B cell (primary cell): ENCODE measurements at regions not wholly inside any gene's neighbourhood (a gene's known extent, or its start where the extent isn't known, plus 50 kb on each side); places are given as distances from the start of the nearest gene placed in this dataset.

Experiments
- EZH2 ChIP-seq: IDR thresholded peaks from 2 replicates; pipeline ENCODE4 v1.6.1; 2012; ENCODE audit warnings: borderline replicate concordance, low read depth, mild to moderate bottlenecking, moderate library complexity, low read length; ENCODE audit not compliant: insufficient read depth, poor library complexity, severe bottlenecking
- TF ChIP-seq, protein P1 (sequence below): fragments of 200-600 bp; IDR thresholded peaks from one replicate; pipeline ENCODE4 v1.8.0; 2022; ENCODE audit warnings: antibody characterized with exemption, mild to moderate bottlenecking

DNA sequence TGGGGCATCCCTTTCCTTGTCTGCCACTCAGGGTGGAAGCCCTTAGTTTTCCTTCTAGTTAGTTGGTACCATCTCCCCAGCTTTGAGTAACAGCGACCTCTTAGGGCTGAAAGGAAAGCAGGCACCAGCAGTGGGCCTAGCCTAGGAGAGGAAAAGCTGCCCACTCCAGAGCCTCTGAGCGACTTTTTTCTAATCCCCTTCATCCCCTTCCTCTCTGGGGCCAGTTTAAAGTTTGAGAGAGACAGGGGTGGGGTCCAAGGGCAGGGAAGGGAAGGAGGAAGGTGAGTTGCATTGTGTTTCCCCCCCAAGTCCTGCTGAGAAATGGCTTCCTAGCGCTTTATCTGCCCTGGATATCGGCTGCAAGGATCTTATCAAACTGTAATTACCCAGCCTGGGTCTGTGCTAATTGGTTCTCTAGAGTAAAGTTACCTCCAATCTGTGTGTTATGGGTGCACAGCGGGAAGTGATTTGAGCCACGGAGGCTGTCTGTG, 573.9 kb upstream of the CADM1 start:
- TF ChIP-seq, protein P1, sequence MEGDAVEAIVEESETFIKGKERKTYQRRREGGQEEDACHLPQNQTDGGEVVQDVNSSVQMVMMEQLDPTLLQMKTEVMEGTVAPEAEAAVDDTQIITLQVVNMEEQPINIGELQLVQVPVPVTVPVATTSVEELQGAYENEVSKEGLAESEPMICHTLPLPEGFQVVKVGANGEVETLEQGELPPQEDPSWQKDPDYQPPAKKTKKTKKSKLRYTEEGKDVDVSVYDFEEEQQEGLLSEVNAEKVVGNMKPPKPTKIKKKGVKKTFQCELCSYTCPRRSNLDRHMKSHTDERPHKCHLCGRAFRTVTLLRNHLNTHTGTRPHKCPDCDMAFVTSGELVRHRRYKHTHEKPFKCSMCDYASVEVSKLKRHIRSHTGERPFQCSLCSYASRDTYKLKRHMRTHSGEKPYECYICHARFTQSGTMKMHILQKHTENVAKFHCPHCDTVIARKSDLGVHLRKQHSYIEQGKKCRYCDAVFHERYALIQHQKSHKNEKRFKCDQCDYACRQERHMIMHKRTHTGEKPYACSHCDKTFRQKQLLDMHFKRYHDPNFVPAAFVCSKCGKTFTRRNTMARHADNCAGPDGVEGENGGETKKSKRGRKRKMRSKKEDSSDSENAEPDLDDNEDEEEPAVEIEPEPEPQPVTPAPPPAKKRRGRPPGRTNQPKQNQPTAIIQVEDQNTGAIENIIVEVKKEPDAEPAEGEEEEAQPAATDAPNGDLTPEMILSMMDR: no peak
- TF ChIP-seq EZH2: no peak
